ENCODE measurements at regions not wholly inside any gene's neighbourhood (a gene's known extent, or its start where the extent isn't known, plus 50 kb on each side); places are given as distances from the start of the nearest gene placed in this dataset.
"Not testable (repeated sequence)": the region's sequence is repeated elsewhere in the genome, so short reads cannot be mapped to it uniquely, and the experiment has no call there.

DNA sequence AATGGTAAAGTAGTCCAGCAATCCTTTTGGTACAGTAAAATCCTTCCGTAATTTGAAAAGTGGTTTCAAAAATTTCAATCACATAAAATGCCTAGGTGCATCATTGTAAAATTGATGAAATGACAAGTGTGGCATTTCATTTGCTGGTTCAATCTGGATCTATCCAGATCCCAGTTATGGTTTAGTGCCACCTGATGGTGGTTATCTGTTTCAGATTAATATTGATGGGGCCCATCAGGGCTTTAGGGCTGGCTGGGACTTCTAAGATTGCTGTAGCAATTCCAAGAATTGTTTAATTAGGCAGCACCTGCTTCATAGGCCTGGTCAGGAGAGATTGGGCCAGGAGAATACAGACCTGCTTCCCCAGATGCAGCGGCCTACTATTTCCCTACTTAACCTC is 55.5 kb upstream of the PIK3C3 start:
- no peak for DNase-seq

DNA sequence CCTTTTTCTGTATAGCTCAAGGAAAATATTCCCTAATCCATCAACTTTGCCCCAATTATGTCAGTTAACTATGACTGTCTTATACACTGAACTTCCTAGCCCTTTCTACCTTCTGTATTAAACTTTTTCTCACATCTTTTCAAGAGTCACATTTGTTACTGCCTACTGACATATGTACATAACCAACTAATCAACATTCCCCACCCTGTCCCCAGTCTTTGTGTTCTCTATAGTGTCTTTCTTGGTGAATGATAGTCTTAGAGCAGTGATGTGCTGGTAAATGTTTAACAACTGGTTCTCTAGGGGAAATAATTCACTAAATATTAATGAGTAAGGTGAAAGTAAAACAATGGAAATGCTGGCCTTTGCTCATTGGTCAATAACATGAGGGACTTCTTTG is 61.6 kb upstream of the PIK3C3 start:
- DNase-seq: no peak

- DNase-seq: no peak
Measured at GRCh38 chr18:41887100-41887499, 67.9 kb upstream of the PIK3C3 start.

DNA sequence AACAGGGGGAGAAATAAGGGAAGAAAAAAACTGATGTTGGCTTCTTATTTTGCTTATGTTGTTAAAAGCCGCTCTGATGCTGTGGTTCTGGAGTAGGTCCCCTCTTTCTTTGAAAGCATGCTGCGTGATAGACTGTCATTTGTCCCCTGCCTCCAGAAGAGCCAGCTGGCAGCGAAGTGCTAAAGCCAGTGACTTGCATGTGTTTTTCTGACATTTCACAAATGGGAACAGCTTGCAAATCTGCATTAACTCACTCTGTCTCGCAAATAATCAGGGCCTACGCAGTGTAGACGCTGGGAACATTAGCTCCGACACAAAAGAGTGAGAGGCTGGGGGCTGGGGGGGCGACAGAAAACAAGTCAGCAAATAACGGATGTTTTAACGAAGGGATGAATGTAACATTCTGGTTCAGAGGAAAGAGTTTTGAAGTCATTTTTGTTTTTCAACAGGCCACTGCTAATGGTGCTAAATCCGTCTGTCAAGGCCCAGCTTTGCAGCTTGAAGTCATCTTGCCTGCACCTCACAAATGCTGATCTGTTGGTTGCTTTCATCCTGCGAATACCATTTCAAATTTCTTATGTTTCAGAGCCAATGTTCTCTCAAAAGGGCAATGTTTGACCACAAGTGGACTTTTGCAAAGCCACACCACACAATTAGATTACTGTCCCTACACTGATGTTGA is 68.8 kb upstream of the PIK3C3 start:
- no peak for DNase-seq

GRCh38 chr18:41881285-41881684 is 73.7 kb upstream of the PIK3C3 start:
- no peak for DNase-seq

- no peak for DNase-seq
Measured at GRCh38 chr18:41879256-41879655, 75.8 kb upstream of the PIK3C3 start.

GRCh38 chr18:41875094-41875780 is 79.8 kb upstream of the PIK3C3 start:
- DNase-seq: no peak

DNA sequence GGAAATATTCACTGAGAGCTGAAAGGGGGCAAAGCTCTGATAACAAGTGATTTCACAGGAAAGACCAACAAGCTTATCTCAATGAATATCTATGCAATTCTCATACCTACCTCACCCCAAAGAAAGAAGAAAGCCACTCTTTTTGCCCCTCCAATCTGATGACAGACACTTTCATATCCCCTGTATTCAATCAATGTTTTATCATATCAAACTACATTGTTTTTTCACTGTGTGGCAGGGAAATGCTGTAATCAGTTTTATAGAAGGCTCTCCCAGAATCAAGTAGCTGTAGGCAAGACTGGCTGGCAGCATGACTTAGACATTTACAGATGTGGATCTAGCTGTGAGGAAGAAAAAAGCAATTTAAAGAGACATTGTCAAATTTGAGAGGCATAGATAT is 81.3 kb upstream of the PIK3C3 start:
- no peak for DNase-seq

DNA sequence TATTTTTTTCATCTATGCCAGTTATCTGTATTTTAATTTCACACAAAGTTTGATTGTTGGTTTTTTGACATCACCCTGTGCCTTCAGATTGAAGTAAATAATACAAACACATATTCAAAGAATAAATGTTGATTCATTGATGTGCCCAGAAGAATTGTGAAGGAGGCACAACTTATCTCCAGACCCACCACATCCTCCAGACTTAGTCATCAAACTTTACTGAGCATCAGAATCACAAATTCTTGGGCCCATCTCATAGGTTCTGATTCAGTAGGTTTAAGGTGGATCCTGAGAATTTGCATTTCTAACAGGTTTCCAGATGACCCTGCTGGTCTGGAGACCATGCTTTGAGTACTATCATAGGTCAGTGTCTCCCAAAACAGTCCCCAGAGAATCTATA is 82.8 kb upstream of the PIK3C3 start:
- no peak for DNase-seq

DNA sequence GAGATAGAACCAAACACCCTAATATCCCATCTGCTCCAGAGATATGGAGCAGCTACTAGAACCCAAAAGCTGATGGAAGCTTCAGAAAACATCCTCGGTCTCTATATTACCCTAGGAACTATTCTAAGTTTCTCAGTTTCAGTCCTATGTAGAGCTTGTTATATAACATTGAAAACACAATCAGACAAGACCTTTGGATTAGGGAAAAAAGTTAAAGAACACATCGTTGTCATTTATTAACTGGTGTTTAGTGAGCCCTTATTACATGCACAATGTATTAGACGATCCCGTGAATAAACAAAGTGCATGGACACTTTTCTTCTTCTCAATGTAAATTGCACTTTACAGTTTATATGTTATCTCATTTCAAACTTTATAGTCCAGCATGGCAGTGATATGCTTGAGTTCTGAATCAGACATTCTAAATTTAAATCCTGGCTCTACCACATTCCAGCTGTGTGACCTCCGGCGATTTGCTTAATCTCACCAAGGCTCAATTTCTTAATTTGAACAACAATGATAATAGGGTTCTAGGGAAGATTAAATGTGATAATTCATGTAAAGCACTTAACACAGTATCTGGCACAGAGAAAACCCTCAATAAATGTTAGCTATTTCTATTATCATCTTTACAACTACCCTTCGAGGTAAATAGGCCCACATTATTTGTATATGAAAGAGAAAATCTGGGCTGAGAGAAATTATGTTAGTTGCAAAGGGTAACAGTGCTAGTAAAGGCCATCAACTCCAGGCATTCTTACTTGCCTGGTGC is 83.6 kb upstream of the PIK3C3 start:
- DNase-seq: no peak

- no peak for DNase-seq
Measured at GRCh38 chr18:41870817-41871216, 84.2 kb upstream of the PIK3C3 start.

DNA sequence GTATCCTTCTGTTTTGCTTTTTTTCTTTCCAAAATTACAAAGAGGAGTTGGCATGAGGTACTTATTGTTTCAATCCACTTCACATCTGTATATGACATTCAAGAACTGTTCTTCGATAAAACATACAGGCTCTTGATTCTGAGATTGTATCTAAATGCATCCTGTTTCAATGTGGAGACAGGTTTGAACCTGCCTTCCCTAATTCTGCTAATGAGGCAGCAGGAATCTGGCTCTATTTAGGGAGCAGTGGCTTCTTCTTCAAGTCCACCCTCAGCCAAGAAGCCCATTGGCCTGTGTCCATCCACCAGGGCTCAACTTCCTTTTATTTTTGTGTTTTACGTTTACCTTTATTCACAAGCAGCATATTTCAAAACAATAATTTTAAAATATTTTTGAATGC is 84.8 kb upstream of the PIK3C3 start:
- DNase-seq: no peak

DNA sequence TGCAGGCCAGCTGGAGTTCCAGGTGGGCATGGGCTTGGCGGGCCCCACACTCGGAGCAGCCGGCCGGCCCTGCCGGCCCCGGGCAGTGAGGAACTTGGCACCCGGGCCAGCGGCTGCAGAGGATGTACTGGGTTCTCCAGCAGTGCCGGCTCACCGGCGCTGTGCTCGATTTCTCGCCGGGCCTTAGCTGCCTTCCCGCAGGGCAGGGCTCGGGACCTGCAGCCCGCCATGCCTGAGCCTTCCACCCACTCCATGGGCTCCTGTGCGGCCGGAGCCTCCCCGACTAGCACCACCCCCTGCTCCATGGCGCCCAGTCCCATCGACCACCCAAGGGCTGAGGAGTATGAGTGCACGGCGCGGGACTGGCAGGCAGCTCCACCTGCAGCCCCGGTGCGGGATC is 89.2 kb upstream of the PIK3C3 start:
- not testable (repeated sequence) for DNase-seq

GRCh38 chr18:41864216-41864615 is 90.8 kb upstream of the PIK3C3 start:
- no peak for DNase-seq

DNA sequence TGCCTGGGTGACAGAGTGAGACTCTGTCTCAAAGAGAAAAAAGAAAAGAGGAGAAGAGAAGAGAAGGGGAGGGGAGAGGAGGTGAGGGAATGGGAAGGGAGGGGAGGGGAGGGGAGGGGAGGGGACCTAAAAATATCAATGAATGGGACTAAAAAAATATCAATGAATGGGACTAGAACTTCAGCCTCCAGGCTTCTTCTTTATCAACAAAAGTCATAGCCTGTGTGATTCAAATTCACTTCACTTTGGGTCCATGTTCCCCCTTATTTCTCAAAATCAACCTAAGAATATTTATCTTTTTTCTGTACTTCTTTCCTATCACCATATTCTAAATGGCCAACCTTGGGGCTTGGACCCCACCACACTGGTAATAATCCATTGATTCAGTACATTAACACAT is 92.1 kb upstream of the PIK3C3 start:
- no peak for DNase-seq

DNA sequence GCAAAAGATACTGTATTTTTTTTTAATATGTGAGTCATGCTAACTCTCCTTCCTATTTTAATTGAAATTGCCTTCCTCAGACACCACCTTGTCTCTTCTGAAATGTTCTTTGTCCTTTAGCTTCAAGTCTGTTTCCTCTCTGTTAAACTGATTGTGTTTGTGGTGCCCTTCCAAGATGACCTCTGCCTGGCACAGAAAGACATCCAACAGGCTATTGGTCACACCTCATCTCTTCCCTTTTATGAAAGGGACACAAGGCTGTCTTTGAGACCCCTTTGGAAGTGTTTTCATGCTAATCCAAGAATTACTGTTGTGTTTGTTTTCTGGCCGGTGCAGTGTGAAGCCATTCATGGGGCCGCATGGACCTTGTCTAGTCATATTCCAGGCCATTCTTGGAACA is 94.0 kb upstream of the PIK3C3 start:
- no peak for DNase-seq

- DNase-seq: no peak
Measured at GRCh38 chr18:41858761-41859555, 96.1 kb upstream of the PIK3C3 start.

GRCh38 chr18:41853280-41853679 is 101.8 kb upstream of the PIK3C3 start:
- DNase-seq: no peak

DNA sequence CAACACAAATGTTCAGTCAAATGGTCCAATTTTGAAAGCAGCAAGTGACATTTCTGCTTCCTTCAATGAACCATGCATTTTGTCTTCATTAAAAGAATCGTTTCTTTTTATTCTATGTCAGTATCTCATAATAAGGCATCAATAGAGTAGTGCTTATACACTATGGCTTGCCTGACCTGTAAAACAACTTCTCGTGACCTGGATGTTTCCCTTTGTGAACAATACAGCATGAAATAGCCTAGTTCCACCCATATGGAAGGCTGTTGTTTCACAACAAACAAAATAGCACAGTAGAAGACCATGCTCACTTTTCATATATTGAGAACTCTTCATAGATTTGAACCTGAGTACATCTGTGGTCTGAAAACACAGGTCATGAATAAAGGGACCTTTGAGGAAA is 104.3 kb upstream of the PIK3C3 start:
- no peak for DNase-seq

GRCh38 chr18:41849632-41850031 is 105.4 kb upstream of the PIK3C3 start:
- DNase-seq: no peak

DNA sequence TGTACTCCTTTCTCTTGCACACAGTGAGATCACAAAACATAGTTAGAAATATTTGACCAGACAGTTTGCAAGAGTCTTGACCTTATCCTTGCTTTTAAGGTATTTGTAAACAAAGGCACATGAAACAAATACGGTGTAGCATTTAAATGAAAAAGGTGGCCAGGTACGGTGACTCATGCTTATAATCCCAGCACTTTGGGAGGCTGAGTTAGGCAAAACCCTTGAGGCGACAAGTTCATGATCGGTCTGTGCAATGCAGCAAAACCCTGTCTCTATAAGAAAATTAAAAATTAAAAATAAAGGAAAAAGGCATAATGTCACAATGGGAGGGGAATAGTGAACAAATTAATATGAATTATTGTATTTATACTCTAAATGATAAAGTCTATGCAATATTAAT is 109.5 kb upstream of the PIK3C3 start:
- DNase-seq: no peak

DNA sequence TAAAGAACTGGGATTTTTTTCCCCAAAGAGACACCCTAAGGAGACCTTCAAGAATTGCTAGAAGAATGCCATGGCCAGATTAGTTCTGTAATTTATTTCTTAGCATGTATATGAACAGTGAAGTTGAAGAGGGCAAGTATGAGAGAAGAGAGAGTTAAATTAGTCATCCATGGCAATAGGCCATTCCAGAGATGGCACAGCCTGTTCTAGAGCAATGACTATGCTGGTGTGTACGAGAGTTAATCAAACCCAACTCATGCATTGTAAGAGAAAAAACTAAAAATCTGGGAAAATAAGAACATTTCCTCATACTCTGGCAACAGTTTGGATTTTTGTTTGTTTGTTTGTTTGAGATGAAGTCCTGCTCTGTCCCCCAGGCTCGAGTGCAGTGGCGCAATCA is 112.1 kb upstream of the PIK3C3 start:
- DNase-seq: no peak

All from CD4-positive, alpha-beta T cell treated with Interleukin-17A for 4 hours (primary cell).